ENCODE measurements at regions not wholly inside any gene's neighbourhood (a gene's known extent, or its start where the extent isn't known, plus 50 kb on each side); places are given as distances from the start of the nearest gene placed in this dataset.

DNA sequence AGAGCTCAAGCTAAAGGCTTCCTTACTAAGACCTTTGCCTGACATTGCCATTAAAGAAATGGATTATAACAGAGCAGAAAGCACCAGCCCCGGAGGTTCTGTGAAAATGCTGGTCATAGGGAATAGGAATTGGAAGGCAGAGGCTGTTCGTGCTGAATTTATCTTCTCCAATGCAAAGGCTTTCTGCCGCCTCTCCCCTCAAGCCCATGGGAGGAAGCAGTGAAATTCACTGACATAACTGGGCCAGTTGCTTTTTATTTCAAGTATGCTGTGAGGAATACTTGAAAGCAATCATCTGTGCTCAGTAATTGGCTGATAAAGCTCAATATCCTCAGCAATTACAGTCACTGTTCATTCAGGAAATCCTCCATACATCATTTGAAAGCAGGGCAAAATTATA is 85.4 kb upstream of the LINC00305 start:
- DNase-seq: no peak

DNA sequence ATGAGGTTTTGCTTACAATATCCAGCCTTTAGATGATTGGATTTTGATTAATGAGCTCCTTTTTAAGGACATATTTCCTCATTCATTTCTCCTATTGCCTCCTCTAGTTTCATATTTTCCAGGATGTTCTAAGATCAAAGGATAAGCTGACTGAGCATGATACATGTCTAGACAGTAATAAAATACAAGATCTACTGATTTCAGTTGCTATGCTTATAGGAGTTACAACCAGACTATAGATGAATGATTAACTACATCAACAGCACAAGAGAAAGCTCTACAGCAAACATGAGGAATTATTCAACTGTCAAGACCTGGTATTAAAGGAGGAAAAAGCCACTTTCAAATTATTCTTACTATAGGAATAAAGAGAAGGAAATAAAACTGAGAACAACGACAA is 85.0 kb upstream of the LINC00305 start:
- no peak for DNase-seq

DNA sequence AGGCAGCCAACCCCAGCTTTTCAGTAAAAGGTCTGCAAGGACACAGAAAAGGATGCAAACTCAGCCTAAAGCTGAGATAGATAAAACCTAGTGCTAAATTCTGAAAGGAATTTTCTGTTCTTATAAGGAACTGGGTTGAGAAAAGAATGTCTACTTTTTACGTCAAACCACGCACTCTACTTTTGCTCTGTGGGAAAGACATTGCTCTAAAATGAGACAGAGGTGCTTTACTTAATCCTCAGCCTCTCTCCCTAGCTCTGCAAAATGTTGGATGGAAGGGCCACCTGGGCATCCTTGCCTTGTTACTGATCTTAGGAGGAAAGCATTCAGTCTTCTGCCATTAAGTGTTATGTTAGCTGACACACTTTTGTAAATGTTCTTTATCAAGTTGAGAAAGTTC is 72.1 kb upstream of the LINC00305 start:
- no peak for DNase-seq

DNA sequence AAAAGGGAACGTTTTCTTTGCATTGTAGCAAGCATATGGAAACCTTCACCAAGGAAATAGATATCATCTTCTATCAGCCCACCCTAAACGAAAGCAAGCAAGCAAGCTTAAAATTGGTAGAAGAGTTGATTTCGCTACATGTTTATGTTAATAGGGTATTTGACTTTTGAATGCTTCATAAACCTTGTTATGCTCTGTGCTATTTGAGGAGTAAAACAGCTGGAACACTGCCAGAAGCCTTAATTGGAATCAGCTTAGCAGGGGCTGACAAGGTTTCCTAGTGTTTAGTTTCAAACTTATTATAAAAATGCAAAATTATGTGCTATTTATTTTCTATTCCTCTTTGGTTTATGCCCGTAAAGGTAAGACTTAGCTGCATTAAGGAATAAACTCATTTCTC is 70.6 kb upstream of the LINC00305 start:
- DNase-seq: no peak

GRCh38 chr18:64210401-64210949 is 61.6 kb upstream of the LINC00305 start:
- no peak for DNase-seq

GRCh38 chr18:64208516-64208915 is 59.6 kb upstream of the LINC00305 start:
- DNase-seq: no peak

DNA sequence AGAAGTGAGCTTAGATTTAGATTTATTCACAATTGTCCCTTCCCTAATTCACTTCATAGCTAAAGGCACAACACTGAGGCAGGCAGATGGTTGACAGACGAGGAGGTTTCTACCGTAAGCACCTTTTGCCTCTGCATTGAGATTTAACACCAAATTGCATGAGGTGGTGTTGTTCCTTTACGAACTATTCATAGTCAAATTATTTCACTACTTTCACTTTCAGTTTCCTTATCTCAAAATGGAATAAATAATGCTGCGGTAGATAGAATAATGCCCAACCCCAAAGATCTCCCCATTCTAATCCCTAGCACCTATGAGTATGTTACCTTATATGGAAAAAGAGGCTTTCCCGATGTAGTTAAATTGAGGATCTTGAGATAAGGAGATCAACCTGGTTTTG is 58.9 kb upstream of the LINC00305 start:
- peak in 1 of 4 experiments; percentile 4 for DNase-seq

- no peak for DNase-seq
Observed at GRCh38 chr18:64203295-64203694, 54.4 kb upstream of the LINC00305 start.

DNA sequence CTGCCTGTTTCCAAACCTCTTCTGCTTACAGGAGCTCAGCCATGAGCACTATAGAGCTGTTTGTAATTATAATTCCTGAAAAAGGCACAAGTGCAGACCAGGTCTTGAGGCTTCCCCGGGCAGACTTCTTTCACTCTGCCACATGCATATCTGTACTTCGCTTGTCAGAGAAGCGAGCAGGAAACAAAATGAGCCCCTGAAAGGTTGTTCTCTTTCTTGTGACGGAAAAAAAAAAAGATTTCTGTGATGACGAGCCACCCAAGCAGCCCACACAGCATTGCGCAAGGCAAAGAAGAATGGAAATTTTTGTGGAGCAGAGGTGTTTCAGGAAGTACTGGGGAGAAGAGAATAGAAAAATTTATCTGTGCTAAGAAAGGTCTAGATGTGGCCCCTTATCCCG is 54.0 kb upstream of the LINC00305 start:
- DNase-seq: peak; percentile 15 to 55 (median 48)

DNA sequence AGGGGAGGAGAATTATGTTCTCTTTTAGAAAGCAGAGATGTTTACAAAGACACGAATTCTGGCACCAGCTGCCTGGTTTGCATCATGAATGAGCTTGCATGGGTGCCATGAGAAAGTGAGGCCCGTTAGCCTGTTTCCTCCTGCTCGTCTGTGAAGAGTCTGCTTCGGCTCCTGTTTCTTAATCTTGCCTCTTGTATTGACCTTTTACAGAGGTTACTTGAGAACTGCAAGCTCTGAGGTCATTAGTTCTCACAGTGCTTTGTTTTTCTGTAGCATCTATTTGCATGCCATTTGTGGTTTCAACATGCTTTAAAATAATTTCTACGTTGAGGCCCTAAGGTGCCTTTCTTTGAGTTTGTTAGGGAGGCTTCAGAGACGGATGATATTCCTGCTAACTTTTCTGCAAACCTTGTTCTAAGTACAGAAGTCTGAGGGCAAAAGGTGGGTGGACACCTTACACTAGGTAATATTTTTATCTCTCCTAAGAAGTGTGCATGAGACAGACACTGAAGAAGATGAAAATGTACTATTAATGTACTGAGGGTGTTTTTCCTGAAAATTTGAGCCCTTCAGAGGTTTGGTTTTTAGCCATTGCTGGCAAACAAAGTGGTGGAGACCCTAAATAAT is 53.4 kb upstream of the LINC00305 start:
- peak in 1 of 4 experiments; percentile 17 for DNase-seq

DNA sequence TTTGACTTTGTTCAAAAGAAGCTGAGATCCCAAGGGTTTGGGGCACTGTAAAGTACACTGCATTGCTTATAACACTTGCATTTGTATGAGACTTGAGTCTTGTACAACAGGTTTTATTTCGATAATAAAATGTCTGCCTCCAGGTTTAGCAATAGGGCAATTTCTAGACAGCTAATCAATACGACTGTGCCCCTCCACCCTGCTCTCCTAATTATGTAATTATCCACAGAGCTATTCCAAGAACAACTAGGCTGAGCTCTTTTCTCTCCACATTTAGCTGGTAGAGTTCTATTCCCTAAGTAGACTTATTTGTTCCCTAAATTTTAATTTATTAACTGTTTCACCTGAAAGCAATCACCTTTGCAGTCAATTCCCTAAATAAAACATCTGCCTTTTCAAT is 52.9 kb upstream of the LINC00305 start:
- DNase-seq: no peak

- DNase-seq: no peak
Observed at GRCh38 chr18:64199581-64199980, 50.7 kb upstream of the LINC00305 start.

Data from suppressor macrophage (primary cell).